NB4 (cell line): ENCODE measurements at regions not wholly inside any gene's neighbourhood (a gene's known extent, or its start where the extent isn't known, plus 50 kb on each side); places are given as distances from the start of the nearest gene placed in this dataset.

Experiments
- MYC ChIP-seq: IDR thresholded peaks from 2 replicates; pipeline ENCODE4 v1.6.1; 2011; ENCODE audit warnings: low read depth, low read length
- POLR2A ChIP-seq: IDR thresholded peaks from 2 replicates; pipeline ENCODE4 v1.6.1; 2011; ENCODE audit warnings: mild to moderate bottlenecking; ENCODE audit not compliant: insufficient read length; ENCODE audit errors: extremely low read depth

GRCh38 chr12:84599539-84599938 lies 313.1 kb downstream of the SLC6A15 start:
- TF ChIP-seq MYC (no peak), POLR2A (no peak)
